HL-60 (cell line): ENCODE measurements at regions not wholly inside any gene's neighbourhood (a gene's known extent, or its start where the extent isn't known, plus 50 kb on each side); places are given as distances from the start of the nearest gene placed in this dataset.

Experiments used
- DNase-seq, 2 experiments: peaks; one replicate each; pipeline ENCODE4 v3.0.0-alpha.2; 2010 to 2020; ENCODE audit warnings: low read depth in 1 of 2, low spot score in 1 of 2
- H3K27ac ChIP-seq: fragments of 250-450 bp; sonication (Bioruptor Pico); replicated peaks from 2 replicates; pipeline ENCODE4 v1.5.1; 2020; ENCODE audit warnings: mild to moderate bottlenecking, moderate library complexity
- H3K27me3 ChIP-seq: fragments of 250-450 bp; sonication (Bioruptor Pico); 2 replicates; pipeline ENCODE4 v1.5.1; 2021; ENCODE audit warnings: mild to moderate bottlenecking, moderate library complexity; ENCODE audit not compliant: insufficient read depth, poor library complexity, severe bottlenecking
- H3K4me3 ChIP-seq: replicated peaks from 2 replicates; pipeline ENCODE4 v1.5.1; 2011; ENCODE audit warnings: mild to moderate bottlenecking, control low read depth, low read length; ENCODE audit not compliant: insufficient read depth
- GABPA ChIP-seq: IDR thresholded peaks from 2 replicates; pipeline ENCODE4 v1.6.1; 2012; ENCODE audit warnings: low read depth
- POLR2AphosphoS5 ChIP-seq: IDR thresholded peaks from 2 replicates; pipeline ENCODE4 v1.6.1; 2012; ENCODE audit warnings: low read depth
- SPI1 ChIP-seq: IDR thresholded peaks from 2 replicates; pipeline ENCODE4 v1.6.1; 2012; ENCODE audit warnings: low read depth, mild to moderate bottlenecking, borderline replicate concordance
- TF ChIP-seq, protein P1 (sequence below): IDR thresholded peaks from one replicate; pipeline ENCODE4 v1.5.1; 2011; ENCODE audit warnings: low read length, control low read depth, inconsistent platforms; ENCODE audit not compliant: insufficient read depth
- TF ChIP-seq, protein P2 (sequence below): IDR thresholded peaks from 2 replicates; pipeline ENCODE4 v1.6.1; 2012; ENCODE audit warnings: low read depth; ENCODE audit not compliant: insufficient replicate concordance

DNA sequence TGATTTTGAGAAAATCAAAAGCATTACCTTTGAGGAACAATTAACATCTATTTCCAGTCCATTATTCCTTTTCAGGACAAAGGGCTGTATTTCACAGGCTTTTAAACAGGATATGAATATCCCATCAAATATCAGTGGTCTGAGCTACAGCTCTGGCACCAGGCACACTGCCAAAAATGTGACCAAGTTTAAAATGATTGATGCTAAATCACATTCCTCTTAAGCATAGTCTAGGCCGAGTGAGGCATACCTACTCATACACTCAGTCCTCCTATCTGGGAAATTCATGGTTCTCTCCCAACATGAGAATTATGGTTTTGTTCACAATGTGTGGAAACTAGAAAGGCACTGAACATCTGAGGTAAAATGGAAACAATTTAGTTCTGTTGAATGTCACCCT, 683.5 kb downstream of the TUSC7 start:
- H3K27me3 ChIP-seq, result no peaks in the 10 kb centered on the region
- H3K4me3 ChIP-seq, result no peak overlapping the region
- no peak for DNase-seq
- H3K27ac ChIP-seq, result no peak overlapping the region
- TF ChIP-seq, protein P1, sequence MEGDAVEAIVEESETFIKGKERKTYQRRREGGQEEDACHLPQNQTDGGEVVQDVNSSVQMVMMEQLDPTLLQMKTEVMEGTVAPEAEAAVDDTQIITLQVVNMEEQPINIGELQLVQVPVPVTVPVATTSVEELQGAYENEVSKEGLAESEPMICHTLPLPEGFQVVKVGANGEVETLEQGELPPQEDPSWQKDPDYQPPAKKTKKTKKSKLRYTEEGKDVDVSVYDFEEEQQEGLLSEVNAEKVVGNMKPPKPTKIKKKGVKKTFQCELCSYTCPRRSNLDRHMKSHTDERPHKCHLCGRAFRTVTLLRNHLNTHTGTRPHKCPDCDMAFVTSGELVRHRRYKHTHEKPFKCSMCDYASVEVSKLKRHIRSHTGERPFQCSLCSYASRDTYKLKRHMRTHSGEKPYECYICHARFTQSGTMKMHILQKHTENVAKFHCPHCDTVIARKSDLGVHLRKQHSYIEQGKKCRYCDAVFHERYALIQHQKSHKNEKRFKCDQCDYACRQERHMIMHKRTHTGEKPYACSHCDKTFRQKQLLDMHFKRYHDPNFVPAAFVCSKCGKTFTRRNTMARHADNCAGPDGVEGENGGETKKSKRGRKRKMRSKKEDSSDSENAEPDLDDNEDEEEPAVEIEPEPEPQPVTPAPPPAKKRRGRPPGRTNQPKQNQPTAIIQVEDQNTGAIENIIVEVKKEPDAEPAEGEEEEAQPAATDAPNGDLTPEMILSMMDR, result no peak
- no peak for TF ChIP-seq POLR2AphosphoS5
- TF ChIP-seq, protein P2, sequence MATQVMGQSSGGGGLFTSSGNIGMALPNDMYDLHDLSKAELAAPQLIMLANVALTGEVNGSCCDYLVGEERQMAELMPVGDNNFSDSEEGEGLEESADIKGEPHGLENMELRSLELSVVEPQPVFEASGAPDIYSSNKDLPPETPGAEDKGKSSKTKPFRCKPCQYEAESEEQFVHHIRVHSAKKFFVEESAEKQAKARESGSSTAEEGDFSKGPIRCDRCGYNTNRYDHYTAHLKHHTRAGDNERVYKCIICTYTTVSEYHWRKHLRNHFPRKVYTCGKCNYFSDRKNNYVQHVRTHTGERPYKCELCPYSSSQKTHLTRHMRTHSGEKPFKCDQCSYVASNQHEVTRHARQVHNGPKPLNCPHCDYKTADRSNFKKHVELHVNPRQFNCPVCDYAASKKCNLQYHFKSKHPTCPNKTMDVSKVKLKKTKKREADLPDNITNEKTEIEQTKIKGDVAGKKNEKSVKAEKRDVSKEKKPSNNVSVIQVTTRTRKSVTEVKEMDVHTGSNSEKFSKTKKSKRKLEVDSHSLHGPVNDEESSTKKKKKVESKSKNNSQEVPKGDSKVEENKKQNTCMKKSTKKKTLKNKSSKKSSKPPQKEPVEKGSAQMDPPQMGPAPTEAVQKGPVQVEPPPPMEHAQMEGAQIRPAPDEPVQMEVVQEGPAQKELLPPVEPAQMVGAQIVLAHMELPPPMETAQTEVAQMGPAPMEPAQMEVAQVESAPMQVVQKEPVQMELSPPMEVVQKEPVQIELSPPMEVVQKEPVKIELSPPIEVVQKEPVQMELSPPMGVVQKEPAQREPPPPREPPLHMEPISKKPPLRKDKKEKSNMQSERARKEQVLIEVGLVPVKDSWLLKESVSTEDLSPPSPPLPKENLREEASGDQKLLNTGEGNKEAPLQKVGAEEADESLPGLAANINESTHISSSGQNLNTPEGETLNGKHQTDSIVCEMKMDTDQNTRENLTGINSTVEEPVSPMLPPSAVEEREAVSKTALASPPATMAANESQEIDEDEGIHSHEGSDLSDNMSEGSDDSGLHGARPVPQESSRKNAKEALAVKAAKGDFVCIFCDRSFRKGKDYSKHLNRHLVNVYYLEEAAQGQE, result no peak
- no peak for TF ChIP-seq SPI1
- TF ChIP-seq GABPA, result no peak

DNA sequence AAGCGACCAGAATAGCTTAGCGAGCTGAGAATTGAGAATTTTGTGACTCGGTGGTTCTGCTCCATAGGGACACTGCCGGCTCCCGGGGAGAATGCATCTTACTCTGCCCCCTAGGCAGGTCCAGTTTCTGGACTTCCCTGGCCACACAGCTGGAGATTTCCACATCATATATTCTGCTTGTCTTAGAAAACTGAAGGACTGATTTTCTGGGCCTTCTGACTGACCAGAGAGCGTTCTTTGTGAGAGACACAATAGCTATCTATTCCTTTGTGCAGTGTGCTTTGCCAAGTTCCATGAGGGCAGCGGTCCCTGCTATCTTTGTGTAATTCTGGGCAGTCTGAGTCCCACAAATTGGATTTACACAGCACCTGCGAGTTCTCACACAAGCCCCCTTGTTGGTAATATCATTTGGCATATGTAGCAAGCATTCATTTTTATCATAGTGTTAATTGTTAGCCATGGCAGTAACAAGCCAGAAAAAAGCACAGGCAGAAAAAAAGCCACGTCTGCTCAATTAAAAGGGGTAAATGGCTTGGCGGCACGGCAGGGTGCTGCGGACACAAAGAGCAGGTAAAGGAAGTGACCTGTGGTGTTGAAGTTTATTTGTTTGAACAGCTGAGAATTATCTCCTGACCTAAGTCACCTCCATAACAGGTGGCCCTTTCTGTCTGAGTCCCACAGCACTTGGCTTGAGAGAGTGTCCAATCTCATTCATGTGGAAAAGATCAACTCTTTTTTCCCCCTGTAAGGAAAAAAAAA, 688.7 kb downstream of the TUSC7 start:
- DNase-seq, result no peak
- TF ChIP-seq GABPA (no peak), SPI1 (no peak), POLR2AphosphoS5 (no peak)
- TF ChIP-seq, protein P2, result no peak
- TF ChIP-seq, protein P1, result no peak
- no peak overlapping the region for H3K27ac ChIP-seq
- peaks cover 2% of the 10 kb centered on the region for H3K27me3 ChIP-seq
- H3K4me3 ChIP-seq, result no peak overlapping the region

DNA sequence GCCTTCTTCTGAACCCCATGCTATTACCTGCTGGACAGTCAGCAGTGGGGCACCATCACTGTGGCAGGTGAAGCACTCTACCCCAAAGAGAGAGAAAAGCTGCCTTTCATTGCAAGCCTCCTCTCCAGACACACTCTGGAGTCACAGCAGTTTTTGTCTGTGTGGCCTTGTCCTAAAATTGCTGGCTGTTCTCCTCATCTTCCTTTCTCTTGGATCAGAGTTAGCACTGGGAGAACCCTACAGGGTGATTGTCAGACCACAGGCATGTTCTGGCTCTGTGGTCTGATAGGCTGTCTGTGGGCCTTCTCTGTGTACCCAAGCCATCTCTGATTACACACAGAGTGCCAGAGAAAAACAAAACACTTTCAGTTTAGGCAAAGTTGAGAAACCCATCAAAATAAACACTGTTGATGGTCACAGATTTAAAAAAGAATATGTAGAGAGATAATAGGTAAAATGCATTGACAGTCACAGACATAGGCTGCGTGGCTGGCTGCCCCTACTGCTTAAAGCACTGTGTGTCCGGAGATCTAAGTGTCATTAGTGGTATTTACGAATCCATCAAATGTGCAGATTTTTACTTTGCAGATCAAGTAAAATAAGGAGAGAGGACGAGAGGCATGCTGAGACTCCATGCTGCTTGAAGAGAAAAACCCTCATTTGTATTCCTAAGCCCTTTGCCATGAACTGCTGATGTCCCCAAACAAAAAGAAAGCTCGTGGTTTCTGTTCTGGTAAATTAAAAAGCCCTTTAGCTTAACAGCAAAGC, 689.9 kb downstream of the TUSC7 start:
- no peak for TF ChIP-seq SPI1
- TF ChIP-seq POLR2AphosphoS5, result no peak
- TF ChIP-seq, protein P2, result no peak
- TF ChIP-seq GABPA, result no peak
- TF ChIP-seq, protein P1, result no peak
- Histone ChIP-seq H3K4me3 (no peak overlapping the region), H3K27me3 (peaks cover 2% of the 10 kb centered on the region), H3K27ac (no peak overlapping the region)
- DNase-seq, result no peak
